Mesothelial cell of epicardium (in vitro differentiated cells): ENCODE measurements at regions not wholly inside any gene's neighbourhood (a gene's known extent, or its start where the extent isn't known, plus 50 kb on each side); places are given as distances from the start of the nearest gene placed in this dataset.
"Not testable (repeated sequence)": the region's sequence is repeated elsewhere in the genome, so short reads cannot be mapped to it uniquely, and the experiment has no call there.

Source experiments
- DNase-seq, 2 experiments: peaks; one replicate each; pipeline ENCODE4 v3.0.0; 2021; ENCODE audit warnings: low spot score in 2 of 2; ENCODE audit not compliant: unreplicated experiment in 2 of 2
- H3K27ac Mint-ChIP-seq: 2 replicates; pipeline ENCODE4 v1.8.0; 2021; ENCODE audit warnings: mixed read lengths
- H3K27me3 Mint-ChIP-seq: 2 replicates; pipeline ENCODE4 v1.8.0; 2021; ENCODE audit warnings: low read depth, mixed read lengths
- H3K36me3 Mint-ChIP-seq: 2 replicates; pipeline ENCODE4 v1.8.0; 2021; ENCODE audit warnings: mixed read lengths
- H3K4me1 Mint-ChIP-seq: 2 replicates; pipeline ENCODE4 v1.8.0; 2021; ENCODE audit warnings: mixed read lengths
- H3K4me3 Mint-ChIP-seq: 2 replicates; pipeline ENCODE4 v1.8.0; 2021; ENCODE audit warnings: mild to moderate bottlenecking, moderate library complexity, mixed read lengths
- H3K9me3 Mint-ChIP-seq: 2 replicates; pipeline ENCODE4 v1.8.0; 2021; ENCODE audit warnings: mixed read lengths
- TF ChIP-seq, protein P1 (sequence below): fragments of 200-600 bp; sonication (generic); IDR thresholded peaks from one replicate; pipeline ENCODE4 v1.5.0; 2021; ENCODE audit warnings: antibody characterized with exemption; ENCODE audit not compliant: unreplicated experiment

DNA sequence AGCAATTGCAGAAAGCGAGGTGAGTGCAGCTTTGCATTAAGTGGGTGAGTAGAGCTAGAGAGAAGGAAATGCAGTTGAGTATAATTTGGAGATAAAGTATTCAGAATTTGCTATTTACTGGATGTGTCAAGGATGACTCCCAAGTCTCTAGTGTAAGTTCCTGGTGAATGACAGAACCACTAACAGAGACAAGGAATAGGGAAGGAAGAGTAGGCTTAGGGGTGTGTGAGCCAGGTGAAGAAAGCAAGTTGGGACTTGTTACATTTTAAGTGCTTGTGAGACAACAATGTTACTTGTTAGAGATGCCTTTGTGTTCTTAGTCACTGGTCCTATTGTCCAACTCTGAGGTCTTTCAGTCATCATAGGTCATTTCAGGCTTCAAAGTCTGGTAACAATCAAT is 70.8 kb downstream of the TBC1D26 start:
- H3K4me3 Mint-ChIP-seq, DNase-seq, H3K9me3 Mint-ChIP-seq, H3K4me1 Mint-ChIP-seq, H3K27ac Mint-ChIP-seq, H3K36me3 Mint-ChIP-seq, H3K27me3 Mint-ChIP-seq: not testable (repeated sequence)

DNA sequence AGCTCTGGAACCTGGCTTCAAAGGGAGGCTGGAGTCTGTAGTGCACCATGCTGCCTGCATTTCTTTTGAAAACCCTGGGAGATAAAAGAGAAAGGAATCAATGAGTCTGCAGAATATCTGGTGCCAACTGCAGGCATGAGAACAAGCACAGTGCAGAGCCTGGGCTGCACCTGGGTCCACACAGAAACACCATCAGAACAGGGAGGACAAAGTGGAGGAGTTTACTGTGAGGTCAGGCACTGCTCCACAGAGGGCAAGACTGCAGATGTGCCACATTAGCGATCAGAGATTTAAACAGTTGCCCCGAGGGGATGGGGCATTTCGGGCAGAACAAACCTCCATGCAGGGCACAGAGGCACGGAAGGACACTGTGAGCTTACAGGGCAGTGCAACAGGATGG is 74.7 kb downstream of the TBC1D26 start:
- DNase-seq, H3K27ac Mint-ChIP-seq, H3K36me3 Mint-ChIP-seq, H3K9me3 Mint-ChIP-seq, H3K27me3 Mint-ChIP-seq, H3K4me1 Mint-ChIP-seq, H3K4me3 Mint-ChIP-seq: not testable (repeated sequence)

DNA sequence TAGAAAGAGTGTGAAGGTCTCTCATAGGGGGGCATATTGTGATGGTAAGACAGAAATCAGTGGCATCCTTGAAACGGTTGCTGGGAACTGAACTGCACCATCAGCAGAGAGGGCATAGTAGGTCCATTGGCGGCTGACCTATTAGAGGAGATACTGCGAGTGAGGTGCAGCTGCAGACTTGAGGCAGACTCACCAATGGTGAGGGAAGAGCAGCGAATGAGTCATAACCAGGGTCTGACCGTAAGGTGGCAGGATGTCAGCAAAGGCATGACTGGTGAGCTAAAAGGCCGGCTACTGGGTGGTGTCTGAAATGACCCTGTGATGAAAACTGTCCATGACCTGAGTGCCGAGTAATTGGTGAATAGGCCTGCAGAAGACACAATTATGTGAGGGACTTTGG is 81.3 kb downstream of the TBC1D26 start:
- not testable (repeated sequence) for DNase-seq, H3K27me3 Mint-ChIP-seq, H3K36me3 Mint-ChIP-seq, H3K4me1 Mint-ChIP-seq, H3K4me3 Mint-ChIP-seq, H3K9me3 Mint-ChIP-seq, H3K27ac Mint-ChIP-seq

DNA sequence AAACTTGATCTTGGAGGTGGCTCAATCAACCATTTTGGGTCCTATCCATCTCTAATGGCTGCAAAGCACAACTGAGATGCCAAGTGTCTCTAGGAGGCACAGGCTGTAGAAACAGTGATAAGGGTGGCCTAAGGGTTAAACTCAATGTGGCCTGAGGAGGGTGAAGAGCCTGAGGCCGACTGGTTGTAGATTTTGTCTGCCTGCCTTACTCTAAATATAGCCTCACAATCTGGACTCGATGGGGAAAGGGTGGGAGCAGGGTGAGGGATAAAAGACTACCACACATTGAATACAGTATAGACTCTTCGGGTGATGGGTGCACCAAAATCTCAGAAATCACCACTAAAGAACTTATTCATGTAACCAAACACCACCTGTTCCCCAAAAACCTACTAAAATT is 81.9 kb downstream of the TBC1D26 start:
- DNase-seq, H3K4me3 Mint-ChIP-seq, H3K9me3 Mint-ChIP-seq: not testable (repeated sequence)

DNA sequence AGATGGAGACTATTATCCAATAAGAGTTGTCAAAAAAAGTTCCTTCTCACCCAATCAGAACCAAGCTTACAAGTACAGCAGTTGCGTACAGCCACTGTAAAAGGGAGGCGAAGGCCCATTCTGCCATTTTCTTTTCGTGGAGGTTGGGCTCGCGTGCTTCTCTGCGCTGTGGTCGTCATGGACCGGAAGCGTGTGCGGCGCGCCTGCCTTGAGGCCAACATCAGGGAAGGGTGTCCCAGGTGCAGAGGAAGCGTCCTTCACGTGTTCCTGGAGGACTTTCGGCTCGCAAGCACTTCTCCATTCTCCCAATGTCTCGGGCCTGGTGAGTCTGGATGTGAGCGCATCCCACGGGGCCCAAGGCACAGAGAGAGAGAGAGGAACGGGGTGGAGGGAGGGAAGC is 85.8 kb downstream of the TBC1D26 start:
- not testable (repeated sequence) for H3K27me3 Mint-ChIP-seq, H3K27ac Mint-ChIP-seq, H3K4me1 Mint-ChIP-seq, H3K4me3 Mint-ChIP-seq, H3K36me3 Mint-ChIP-seq, H3K9me3 Mint-ChIP-seq, DNase-seq

More for the DNA sequence above, 81.9 kb downstream of the TBC1D26 start:
- H3K4me1 Mint-ChIP-seq, H3K36me3 Mint-ChIP-seq, H3K27ac Mint-ChIP-seq, H3K27me3 Mint-ChIP-seq: not testable (repeated sequence)

DNA sequence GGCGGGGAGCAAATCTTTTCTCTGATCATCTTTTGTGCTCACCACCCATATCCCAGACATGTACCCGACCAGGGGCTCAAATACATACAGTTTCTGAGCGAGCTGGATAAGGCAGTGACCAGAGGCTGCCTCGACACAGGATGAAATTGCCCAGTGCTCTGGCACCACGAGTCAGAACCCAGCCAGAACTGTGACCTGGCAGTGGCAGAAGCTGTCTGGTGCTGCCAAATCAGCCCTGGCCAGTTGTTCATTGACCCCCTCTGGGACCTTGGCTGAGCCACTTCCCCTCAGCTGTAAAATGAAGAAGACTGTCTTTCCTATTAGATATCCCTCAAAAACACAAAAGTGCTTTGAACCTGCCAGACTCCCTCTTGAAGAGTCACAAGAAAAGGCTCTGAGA is 90.2 kb downstream of the TBC1D26 start:
- H3K27ac Mint-ChIP-seq, H3K36me3 Mint-ChIP-seq, H3K4me1 Mint-ChIP-seq, H3K9me3 Mint-ChIP-seq, H3K4me3 Mint-ChIP-seq, DNase-seq, H3K27me3 Mint-ChIP-seq: not testable (repeated sequence)

DNA sequence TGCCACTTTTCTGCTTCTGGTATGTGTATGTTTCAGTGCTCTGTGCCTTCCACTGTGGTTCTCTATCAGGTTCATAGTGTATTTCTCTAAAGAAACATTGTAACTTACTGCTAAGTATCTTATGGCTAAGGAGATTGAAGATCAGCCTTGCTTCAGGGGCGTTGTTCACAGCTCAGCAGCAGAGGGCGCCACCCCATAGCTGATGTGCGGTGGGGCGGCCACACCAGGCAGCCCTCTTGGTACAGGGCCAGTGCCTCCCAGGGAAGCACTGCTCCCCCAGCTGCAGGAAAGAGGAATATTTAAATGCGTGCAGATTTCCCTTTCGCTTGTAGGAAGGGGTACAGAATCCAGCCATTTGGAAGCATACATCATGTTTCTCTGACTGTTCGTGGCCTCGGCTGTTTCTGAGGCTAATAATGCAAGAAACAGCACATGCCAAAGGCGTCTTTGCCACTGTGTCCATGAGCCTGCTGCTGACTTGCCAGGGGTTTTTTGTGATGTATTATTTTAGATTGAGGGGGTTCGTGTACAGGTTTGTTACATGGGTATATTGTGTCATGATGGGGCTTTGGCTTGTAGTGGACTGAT is 96.7 kb downstream of the TBC1D26 start:
- Mint-ChIP-seq H3K4me3 (peak overlapping the region; percentile 33), H3K4me1 (peaks cover 11% of the 10 kb centered on the region)
- TF ChIP-seq, protein P1, sequence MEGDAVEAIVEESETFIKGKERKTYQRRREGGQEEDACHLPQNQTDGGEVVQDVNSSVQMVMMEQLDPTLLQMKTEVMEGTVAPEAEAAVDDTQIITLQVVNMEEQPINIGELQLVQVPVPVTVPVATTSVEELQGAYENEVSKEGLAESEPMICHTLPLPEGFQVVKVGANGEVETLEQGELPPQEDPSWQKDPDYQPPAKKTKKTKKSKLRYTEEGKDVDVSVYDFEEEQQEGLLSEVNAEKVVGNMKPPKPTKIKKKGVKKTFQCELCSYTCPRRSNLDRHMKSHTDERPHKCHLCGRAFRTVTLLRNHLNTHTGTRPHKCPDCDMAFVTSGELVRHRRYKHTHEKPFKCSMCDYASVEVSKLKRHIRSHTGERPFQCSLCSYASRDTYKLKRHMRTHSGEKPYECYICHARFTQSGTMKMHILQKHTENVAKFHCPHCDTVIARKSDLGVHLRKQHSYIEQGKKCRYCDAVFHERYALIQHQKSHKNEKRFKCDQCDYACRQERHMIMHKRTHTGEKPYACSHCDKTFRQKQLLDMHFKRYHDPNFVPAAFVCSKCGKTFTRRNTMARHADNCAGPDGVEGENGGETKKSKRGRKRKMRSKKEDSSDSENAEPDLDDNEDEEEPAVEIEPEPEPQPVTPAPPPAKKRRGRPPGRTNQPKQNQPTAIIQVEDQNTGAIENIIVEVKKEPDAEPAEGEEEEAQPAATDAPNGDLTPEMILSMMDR, result peak; percentile 66
- H3K9me3 Mint-ChIP-seq, H3K36me3 Mint-ChIP-seq, H3K27me3 Mint-ChIP-seq, H3K27ac Mint-ChIP-seq: not testable (repeated sequence)
- DNase-seq, result peak; percentile 61 to 90

DNA sequence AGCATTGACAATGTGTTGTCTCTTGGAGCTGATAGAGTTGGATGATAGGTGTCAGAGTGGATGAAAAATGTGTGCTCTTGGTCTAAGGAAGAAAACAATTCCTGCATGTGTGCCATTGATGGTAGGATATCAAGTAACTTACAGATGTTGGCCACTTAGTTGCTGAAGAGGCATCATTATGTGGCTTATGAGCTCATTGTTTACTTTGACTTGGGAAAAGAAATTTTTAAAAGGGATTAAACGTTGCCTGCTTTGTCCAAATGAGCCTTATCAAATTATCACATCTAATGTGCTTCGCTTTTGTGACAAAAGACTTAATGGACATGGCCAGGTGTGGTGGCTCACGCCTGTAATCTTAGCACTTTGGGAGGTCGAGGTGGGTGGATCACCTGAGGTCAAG is 98.1 kb downstream of the TBC1D26 start:
- DNase-seq, H3K27ac Mint-ChIP-seq, H3K4me3 Mint-ChIP-seq, H3K9me3 Mint-ChIP-seq, H3K27me3 Mint-ChIP-seq, H3K36me3 Mint-ChIP-seq: not testable (repeated sequence)
- peaks cover 11% of the 10 kb centered on the region for H3K4me1 Mint-ChIP-seq

DNA sequence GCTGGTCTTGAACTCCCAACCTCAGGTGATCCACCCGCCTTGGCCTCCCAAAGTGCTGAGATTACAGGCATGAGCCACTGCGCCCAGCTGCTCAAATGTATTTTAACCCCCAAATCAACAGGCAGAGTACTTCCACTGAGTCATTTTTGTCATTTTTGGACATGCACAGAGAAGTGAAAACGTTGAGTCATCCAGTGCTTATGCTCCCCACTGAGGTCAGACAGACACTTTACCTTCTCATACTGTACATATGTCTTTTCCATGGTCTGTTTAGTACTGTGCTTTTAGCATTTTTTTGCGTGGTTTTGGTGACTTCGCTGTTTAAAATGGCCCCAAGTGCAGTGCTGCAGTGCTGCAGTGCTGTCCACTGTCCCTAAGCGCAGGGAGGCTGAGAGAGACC is 99.1 kb downstream of the TBC1D26 start:
- not testable (repeated sequence) for H3K9me3 Mint-ChIP-seq, H3K4me3 Mint-ChIP-seq, H3K36me3 Mint-ChIP-seq, H3K27me3 Mint-ChIP-seq, DNase-seq, H3K27ac Mint-ChIP-seq
- peaks cover 11% of the 10 kb centered on the region for H3K4me1 Mint-ChIP-seq

DNA sequence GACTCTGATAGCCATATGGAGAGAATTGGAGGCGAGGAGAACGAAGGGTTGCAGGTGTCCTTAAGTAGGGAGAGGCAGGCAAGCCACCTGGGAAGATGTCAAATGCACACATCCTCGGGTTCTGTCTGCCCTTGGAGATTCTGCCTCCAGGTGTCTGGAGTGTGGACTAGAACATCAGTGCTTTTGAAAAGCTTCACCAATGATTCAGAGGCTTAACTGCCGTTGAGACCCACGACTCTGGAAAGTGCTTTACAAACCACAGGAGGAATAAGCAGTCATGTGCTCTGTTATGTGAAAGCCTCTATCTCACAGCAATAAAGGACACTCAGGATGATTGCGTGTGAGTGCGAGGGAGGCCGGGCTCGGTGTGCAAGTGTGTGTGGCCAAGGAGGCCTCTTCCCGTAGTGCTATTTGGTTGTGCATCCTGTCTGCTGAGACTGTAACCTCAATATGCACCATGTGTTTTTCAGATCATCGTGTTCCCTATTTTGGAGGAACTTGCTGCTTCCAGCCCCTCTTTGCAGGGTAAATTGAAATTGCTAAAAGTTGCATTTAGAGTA is 100.9 kb downstream of the TBC1D26 start:
- H3K27ac Mint-ChIP-seq, H3K36me3 Mint-ChIP-seq, H3K4me3 Mint-ChIP-seq: not testable (repeated sequence)

DNA sequence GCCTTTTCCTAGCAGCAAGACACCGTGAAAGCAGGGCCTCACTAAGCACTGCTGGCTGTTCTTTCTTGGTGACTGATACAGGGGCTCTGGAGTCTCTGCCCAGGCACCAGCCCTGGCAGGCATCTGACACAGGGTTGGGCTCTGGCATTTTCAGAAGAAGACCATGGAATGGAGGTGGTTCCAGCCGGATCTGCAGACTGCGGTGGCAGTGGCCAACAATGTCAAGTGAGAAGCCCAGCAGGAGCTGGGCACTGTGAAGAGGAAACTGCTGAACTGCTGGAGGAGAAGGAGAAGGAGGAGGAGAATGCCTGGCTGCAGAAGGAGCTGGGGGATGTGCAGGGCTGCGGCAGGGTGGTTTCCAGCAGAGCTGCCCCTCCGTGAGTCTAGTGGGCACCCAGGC is 101.8 kb downstream of the TBC1D26 start:
- not testable (repeated sequence) for H3K27me3 Mint-ChIP-seq, H3K4me1 Mint-ChIP-seq, DNase-seq, H3K9me3 Mint-ChIP-seq, H3K36me3 Mint-ChIP-seq, H3K27ac Mint-ChIP-seq, H3K4me3 Mint-ChIP-seq

More for the DNA sequence above, 100.9 kb downstream of the TBC1D26 start:
- DNase-seq, H3K27me3 Mint-ChIP-seq, H3K9me3 Mint-ChIP-seq: not testable (repeated sequence)
- H3K4me1 Mint-ChIP-seq, result peaks cover 11% of the 10 kb centered on the region

DNA sequence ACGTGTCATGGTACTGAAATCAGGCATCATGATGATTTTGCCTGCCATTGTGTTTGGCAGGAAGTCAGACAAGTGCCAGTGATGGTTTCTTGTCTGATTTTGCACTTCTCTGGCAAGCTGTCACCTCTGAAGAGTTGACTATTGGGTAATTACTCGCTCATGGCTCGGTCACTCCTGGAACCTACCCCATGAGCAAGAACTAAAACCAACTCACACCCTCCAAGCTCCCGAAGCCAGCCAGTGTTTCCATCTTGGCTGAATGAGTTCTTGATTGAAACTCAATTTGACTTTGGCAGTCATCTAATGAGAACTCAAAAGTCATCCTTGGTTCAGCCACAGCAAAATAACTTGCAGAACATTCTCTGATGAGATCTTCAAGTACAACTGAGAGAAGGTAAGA is 103.4 kb downstream of the TBC1D26 start:
- H3K4me3 Mint-ChIP-seq, H3K9me3 Mint-ChIP-seq, H3K4me1 Mint-ChIP-seq, H3K27me3 Mint-ChIP-seq, H3K36me3 Mint-ChIP-seq, H3K27ac Mint-ChIP-seq, DNase-seq: not testable (repeated sequence)

DNA sequence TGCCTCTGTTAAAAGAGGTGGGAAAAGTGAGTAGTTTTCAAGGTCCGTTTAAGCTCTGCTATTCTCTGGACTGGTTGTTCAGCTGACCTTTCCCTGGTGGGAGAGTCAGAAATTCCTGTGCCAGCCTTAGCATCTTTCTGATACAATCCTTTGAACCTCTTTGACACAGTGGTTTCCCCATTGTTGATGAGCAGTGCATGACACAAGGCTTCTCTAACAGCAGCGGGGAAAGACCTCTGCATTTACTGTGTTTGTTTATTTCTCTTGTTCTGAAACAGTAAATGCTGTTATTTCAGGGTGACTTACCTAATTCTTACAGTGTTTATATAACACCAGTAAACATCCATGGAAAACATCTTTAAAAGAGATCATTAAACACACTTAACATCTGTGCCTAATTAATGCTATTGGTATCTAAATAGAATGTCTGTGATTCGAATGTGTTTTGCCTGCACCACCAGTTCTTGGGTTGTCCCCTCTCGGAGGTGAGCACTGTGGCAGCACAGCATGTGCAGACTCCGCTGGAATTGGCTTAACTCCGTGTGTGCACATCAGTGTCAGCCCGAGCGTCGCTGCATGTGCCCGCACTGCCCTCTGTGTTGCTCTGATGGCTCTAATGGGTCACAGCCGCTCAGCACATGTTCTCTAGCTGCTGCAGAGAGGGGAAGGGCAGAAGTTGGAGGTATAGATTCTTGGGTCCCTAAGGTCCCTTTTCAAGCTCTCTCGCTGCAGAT is 104.3 kb downstream of the TBC1D26 start:
- not testable (repeated sequence) for H3K4me3 Mint-ChIP-seq, H3K9me3 Mint-ChIP-seq, H3K27ac Mint-ChIP-seq, H3K4me1 Mint-ChIP-seq, H3K36me3 Mint-ChIP-seq, DNase-seq, H3K27me3 Mint-ChIP-seq
